SK-N-SH treated with all-trans-retinoic acid at 6 μM for 48 hours (cell line): ENCODE measurements at regions not wholly inside any gene's neighbourhood (a gene's known extent, or its start where the extent isn't known, plus 50 kb on each side); places are given as distances from the start of the nearest gene placed in this dataset.

Experiments used
- ATAC-seq: fragments of 200-7000 bp; cut with Tn5 transposase; 3 replicates; pipeline ENCODE4 v1.9.1; 2020; ENCODE audit warnings: mild to moderate bottlenecking, moderate library complexity
- ARNTL ChIP-seq: fragments of 450-650 bp; formaldehyde crosslinking; IDR thresholded peaks from 2 replicates; pipeline ENCODE4 v1.5.0; 2020; ENCODE audit warnings: low read depth, mild to moderate bottlenecking, moderate library complexity, borderline replicate concordance
- CSDC2 ChIP-seq: fragments of 250-450 bp; sonication (Bioruptor Pico); IDR thresholded peaks from 2 replicates; pipeline ENCODE4 v1.5.0; 2020; ENCODE audit warnings: mild to moderate bottlenecking, moderate library complexity
- ESRRG ChIP-seq: fragments of 250-450 bp; sonication (Bioruptor Pico); IDR thresholded peaks from 2 replicates; pipeline ENCODE4 v1.6.1; 2021; ENCODE audit warnings: mild to moderate bottlenecking
- GLIS3 ChIP-seq: fragments of 250-450 bp; sonication (Bioruptor Pico); IDR thresholded peaks from 2 replicates; pipeline ENCODE4 v1.5.0; 2020; ENCODE audit warnings: mild to moderate bottlenecking, moderate library complexity
- ISL1 ChIP-seq: fragments of 250-450 bp; sonication (Bioruptor Pico); IDR thresholded peaks from 2 replicates; pipeline ENCODE4 v2.1.2; 2022; ENCODE audit warnings: mild to moderate bottlenecking, moderate library complexity
- OSR1 ChIP-seq: fragments of 250-450 bp; sonication (Bioruptor Pico); IDR thresholded peaks from 2 replicates; pipeline ENCODE4 v1.8.0; 2022; ENCODE audit warnings: moderate library complexity, mild to moderate bottlenecking, inconsistent platforms
- RARB ChIP-seq: fragments of 250-450 bp; sonication (Bioruptor Pico); IDR thresholded peaks from 2 replicates; pipeline ENCODE4 v1.8.0; 2021; ENCODE audit warnings: mild to moderate bottlenecking, moderate library complexity
- TOX ChIP-seq: fragments of 250-450 bp; sonication (Bioruptor Pico); IDR thresholded peaks from 2 replicates; pipeline ENCODE4 v1.8.0; 2021; ENCODE audit warnings: mild to moderate bottlenecking, moderate library complexity, borderline replicate concordance
- ZC3H10 ChIP-seq: fragments of 250-450 bp; sonication (Bioruptor Pico); IDR thresholded peaks from 2 replicates; pipeline ENCODE4 v1.5.1; 2021; ENCODE audit warnings: mild to moderate bottlenecking, moderate library complexity
- ZFP3 ChIP-seq: fragments of 250-450 bp; sonication (Bioruptor Pico); IDR thresholded peaks from 2 replicates; pipeline ENCODE4 v1.5.0; 2020; ENCODE audit warnings: mild to moderate bottlenecking, moderate library complexity
- ZFP30 ChIP-seq: fragments of 450-650 bp; formaldehyde crosslinking; IDR thresholded peaks from 2 replicates; pipeline ENCODE4 v1.5.0; 2022; ENCODE audit warnings: mild to moderate bottlenecking, moderate library complexity
- ZNF8 ChIP-seq: fragments of 450-650 bp; formaldehyde crosslinking; IDR thresholded peaks from 2 replicates; pipeline ENCODE4 v1.5.0; 2020; ENCODE audit warnings: mild to moderate bottlenecking, moderate library complexity
- TF ChIP-seq, protein P1 (sequence below): fragments of 250-450 bp; sonication (Bioruptor Pico); IDR thresholded peaks from 2 replicates; pipeline ENCODE4 v1.8.0; 2020; ENCODE audit warnings: mild to moderate bottlenecking, moderate library complexity, borderline replicate concordance
- TF ChIP-seq, protein P2 (sequence below): fragments of 250-450 bp; sonication (Bioruptor Pico); IDR thresholded peaks from 2 replicates; pipeline ENCODE4 v1.5.1; 2021; ENCODE audit warnings: mild to moderate bottlenecking, moderate library complexity
- TF ChIP-seq, protein P3 (sequence below): fragments of 250-450 bp; sonication (Bioruptor Pico); IDR thresholded peaks from 2 replicates; pipeline ENCODE4 v1.5.1; 2020; ENCODE audit warnings: low read depth, mild to moderate bottlenecking, moderate library complexity
- TF ChIP-seq, protein P4 (sequence below): fragments of 250-450 bp; sonication (Bioruptor Pico); IDR thresholded peaks from 2 replicates; pipeline ENCODE4 v1.8.0; 2021; ENCODE audit warnings: low read depth, mild to moderate bottlenecking, moderate library complexity, borderline replicate concordance

DNA sequence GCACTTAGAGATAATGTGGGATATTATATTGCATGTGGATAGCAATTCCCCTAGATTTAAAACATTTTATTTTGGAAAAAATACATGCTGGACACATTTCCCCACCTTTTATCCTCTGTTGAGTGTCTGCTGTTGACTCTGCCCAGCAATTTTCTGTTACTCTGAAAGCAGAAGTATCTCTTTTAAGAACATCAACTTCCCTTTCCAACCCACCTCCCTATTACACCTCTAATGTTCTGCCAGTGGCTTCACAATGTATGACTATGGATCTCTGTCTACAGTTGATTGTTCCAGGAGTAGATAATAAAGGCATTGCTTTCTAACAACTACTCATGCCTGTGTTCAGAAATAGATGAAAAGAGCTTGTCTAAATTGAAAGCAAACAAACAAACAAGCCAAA, 754.8 kb upstream of the SLITRK6 start:
- ATAC-seq, result peak; percentile 28; the same call in 1 of the 3 replicates
- TF ChIP-seq, protein P1, sequence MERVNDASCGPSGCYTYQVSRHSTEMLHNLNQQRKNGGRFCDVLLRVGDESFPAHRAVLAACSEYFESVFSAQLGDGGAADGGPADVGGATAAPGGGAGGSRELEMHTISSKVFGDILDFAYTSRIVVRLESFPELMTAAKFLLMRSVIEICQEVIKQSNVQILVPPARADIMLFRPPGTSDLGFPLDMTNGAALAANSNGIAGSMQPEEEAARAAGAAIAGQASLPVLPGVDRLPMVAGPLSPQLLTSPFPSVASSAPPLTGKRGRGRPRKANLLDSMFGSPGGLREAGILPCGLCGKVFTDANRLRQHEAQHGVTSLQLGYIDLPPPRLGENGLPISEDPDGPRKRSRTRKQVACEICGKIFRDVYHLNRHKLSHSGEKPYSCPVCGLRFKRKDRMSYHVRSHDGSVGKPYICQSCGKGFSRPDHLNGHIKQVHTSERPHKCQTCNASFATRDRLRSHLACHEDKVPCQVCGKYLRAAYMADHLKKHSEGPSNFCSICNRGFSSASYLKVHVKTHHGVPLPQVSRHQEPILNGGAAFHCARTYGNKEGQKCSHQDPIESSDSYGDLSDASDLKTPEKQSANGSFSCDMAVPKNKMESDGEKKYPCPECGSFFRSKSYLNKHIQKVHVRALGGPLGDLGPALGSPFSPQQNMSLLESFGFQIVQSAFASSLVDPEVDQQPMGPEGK (CRISPR knock-in tag), result no peak
- TF ChIP-seq ZFP3 (CRISPR knock-in tag), result no peak
- TF ChIP-seq, protein P2, sequence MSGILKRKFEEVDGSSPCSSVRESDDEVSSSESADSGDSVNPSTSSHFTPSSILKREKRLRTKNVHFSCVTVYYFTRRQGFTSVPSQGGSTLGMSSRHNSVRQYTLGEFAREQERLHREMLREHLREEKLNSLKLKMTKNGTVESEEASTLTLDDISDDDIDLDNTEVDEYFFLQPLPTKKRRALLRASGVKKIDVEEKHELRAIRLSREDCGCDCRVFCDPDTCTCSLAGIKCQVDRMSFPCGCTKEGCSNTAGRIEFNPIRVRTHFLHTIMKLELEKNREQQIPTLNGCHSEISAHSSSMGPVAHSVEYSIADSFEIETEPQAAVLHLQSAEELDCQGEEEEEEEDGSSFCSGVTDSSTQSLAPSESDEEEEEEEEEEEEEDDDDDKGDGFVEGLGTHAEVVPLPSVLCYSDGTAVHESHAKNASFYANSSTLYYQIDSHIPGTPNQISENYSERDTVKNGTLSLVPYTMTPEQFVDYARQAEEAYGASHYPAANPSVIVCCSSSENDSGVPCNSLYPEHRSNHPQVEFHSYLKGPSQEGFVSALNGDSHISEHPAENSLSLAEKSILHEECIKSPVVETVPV (CRISPR knock-in tag), result no peak
- no peak for TF ChIP-seq ZFP30
- TF ChIP-seq RARB, result no peak
- TF ChIP-seq ISL1 (CRISPR knock-in tag), result no peak

DNA sequence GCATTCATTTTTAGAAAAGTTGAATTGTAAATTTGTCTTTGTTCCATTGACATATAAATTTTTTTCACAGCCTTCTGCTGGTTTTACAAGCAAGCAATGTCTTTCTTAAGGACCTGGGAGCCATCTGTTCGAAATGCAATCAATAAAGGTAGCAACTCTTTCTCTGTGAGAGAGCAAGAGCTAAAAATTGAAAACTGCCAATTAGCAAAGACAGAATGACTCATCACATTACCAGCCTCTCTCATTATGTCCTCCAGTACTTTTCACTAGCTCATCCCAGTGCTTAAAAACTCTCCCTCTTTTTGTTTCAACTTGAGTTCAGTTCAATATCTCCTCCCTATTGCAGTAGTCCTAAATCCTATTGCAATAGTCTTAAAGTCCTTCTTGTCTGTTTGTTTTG, 760.7 kb upstream of the SLITRK6 start:
- TF ChIP-seq TOX (no peak), ZFP3 (CRISPR knock-in tag) (no peak), ZFP30 (no peak), CSDC2 (CRISPR knock-in tag) (no peak)
- TF ChIP-seq, protein P3, sequence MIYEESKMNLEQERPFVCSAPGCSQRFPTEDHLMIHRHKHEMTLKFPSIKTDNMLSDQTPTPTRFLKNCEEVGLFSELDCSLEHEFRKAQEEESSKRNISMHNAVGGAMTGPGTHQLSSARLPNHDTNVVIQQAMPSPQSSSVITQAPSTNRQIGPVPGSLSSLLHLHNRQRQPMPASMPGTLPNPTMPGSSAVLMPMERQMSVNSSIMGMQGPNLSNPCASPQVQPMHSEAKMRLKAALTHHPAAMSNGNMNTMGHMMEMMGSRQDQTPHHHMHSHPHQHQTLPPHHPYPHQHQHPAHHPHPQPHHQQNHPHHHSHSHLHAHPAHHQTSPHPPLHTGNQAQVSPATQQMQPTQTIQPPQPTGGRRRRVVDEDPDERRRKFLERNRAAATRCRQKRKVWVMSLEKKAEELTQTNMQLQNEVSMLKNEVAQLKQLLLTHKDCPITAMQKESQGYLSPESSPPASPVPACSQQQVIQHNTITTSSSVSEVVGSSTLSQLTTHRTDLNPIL (CRISPR knock-in tag), result no peak
- TF ChIP-seq, protein P4, sequence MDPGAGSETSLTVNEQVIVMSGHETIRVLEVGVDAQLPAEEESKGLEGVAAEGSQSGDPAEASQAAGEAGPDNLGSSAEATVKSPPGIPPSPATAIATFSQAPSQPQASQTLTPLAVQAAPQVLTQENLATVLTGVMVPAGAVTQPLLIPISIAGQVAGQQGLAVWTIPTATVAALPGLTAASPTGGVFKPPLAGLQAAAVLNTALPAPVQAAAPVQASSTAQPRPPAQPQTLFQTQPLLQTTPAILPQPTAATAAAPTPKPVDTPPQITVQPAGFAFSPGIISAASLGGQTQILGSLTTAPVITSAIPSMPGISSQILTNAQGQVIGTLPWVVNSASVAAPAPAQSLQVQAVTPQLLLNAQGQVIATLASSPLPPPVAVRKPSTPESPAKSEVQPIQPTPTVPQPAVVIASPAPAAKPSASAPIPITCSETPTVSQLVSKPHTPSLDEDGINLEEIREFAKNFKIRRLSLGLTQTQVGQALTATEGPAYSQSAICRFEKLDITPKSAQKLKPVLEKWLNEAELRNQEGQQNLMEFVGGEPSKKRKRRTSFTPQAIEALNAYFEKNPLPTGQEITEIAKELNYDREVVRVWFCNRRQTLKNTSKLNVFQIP (CRISPR knock-in tag), result no peak
- TF ChIP-seq, protein P2 (CRISPR knock-in tag), result no peak
- ATAC-seq, result no peak

DNA sequence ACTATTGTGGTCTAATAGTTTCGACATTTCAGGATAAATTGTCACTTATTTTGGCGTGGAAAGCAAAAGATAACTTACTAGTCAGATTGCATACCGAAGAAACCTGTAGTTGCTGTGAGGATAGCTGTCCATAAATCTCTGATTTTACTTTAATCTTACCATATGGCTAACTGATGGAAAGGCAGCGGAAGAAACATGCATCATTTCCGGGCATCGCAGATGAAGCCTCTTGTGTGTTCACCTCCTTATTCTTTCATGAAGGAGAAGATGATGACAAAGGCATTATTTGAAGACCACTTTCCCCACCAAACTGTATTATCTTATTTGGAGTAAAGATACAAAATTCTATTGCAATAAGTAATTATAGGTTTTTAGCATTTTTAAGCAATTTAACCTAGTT, 763.6 kb upstream of the SLITRK6 start:
- ATAC-seq, result peak; percentile 49; the same call in 2 of the 3 replicates
- TF ChIP-seq OSR1 (CRISPR knock-in tag) (no peak), ZC3H10 (no peak), ESRRG (CRISPR knock-in tag) (no peak), CSDC2 (CRISPR knock-in tag) (no peak), ARNTL (CRISPR knock-in tag) (no peak), GLIS3 (CRISPR knock-in tag) (no peak), ISL1 (CRISPR knock-in tag) (no peak), ZNF8 (CRISPR knock-in tag) (no peak)
- TF ChIP-seq, all 23 proteins: peak for 0

DNA sequence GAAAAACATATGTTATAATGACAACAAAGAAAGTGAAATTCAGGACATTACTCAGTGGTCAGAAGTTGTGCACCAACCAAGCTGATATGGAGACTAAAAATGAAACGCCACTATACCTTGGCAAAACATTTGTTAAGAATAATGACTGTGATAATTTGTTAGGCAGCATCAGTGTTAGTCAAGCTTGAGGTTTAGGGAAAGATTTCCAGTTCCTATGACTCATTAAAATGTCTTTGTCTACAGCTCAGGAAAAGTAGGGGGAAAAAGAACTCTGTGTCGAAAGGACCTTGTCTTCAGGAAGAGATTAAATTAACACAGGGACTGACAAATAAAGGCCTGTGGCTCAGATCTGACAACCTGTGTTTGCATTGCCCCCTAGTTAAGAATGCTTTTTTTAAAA, 764.1 kb upstream of the SLITRK6 start:
- TF ChIP-seq ARNTL (CRISPR knock-in tag) (no peak), TOX (peak; percentile 77; the same call in 1 of the 2 replicates)
- TF ChIP-seq, all 23 proteins: peak for 1
- ATAC-seq, result peak; percentile 89

DNA sequence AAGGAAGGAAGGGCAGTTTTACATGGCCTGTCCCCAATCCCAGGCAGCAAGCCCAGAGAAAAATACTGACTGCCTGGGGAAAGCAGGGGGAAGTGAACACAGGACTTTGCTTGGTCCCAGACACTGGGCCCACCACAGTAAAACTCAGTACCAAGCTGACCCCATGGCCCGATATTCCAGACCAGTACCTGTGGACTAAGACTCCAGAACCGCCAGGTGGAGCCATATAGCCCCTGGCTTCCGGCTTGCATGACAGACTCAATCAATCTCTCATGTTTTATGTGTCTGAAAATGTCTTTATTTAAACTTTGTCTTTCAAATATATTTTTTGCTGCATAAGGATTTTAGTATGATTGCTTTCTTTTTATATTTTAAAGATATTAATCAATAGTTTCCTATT, 767.9 kb upstream of the SLITRK6 start:
- TF ChIP-seq, protein P1 (CRISPR knock-in tag), result no peak
- TF ChIP-seq ZC3H10, result no peak
- no peak for TF ChIP-seq GLIS3 (CRISPR knock-in tag)
- no peak; the same call in 2 of the 3 replicates for ATAC-seq
